ENCODE measurements at regions not wholly inside any gene's neighbourhood (a gene's known extent, or its start where the extent isn't known, plus 50 kb on each side); places are given as distances from the start of the nearest gene placed in this dataset.

DNA sequence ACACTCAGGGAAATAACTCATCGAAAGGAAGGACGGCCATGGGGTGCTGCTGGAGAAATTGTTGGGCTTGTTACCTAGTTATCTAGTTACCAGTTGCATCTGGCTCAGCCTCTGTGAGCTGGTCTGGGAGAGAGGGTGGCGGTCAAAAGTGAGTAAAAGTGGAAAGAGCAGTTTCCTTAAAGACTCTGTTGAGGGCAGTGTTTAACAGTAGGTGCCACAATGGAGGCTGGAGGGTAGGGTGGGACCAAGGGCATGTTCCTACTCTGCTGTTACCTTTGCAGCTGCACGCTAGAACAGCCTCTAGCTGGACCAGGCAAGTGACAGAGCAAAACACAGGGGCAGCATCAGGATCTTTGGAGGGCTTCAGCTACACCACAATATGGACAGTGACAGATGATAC is 228.8 kb upstream of the STARD13 start:
- ChIA-PET POLR2A (no interaction called here), CTCF (no interaction called here)
- DNase-seq (no peak), ATAC-seq (replicated peaks in 1 of 4) (no peak)
- Histone ChIP-seq H3K27ac (ENCODE audit: low read length) (no peak overlapping the region), H3K36me3 (ENCODE audit: control insufficient read depth in 2 of 2, extremely low read depth in 1 of 2, insufficient read depth in 1 of 2, low read length in 1 of 2) (no peaks in the 10 kb centered on the region), H3K4me1 (ENCODE audit: control insufficient read depth in 1 of 2, extremely low read depth in 1 of 2, insufficient read depth in 2 of 2, low read length in 2 of 2) (no peaks in the 10 kb centered on the region), H3K27me3 (replicated peaks in 1 of 2; ENCODE audit: control insufficient read depth in 2 of 2, extremely low read depth in 1 of 2, insufficient read depth in 2 of 2, low read length in 1 of 2) (peaks cover 0 to 4% of the 10 kb centered on the region in 2 experiments), H3K9me3 (no peaks in the 10 kb centered on the region), H3K4me3 (ENCODE audit: control insufficient read depth in 1 of 2, extremely low read depth in 1 of 2, low read length in 1 of 2) (no peak overlapping the region)
- WGBS (ENCODE audit: insufficient coverage): 86% methylated on average over 3 of the region's 4 CpGs
- H3K9me3 Mint-ChIP-seq: no peaks in the 10 kb centered on the region
- H3K27ac Mint-ChIP-seq: no peak overlapping the region
- H3K4me1 Mint-ChIP-seq: no peaks in the 10 kb centered on the region
- H3K27me3 Mint-ChIP-seq: peaks cover 5 to 7% of the 10 kb centered on the region in 2 donors
- H3K36me3 Mint-ChIP-seq: no peaks in the 10 kb centered on the region
- no peak overlapping the region for H3K4me3 Mint-ChIP-seq

DNA sequence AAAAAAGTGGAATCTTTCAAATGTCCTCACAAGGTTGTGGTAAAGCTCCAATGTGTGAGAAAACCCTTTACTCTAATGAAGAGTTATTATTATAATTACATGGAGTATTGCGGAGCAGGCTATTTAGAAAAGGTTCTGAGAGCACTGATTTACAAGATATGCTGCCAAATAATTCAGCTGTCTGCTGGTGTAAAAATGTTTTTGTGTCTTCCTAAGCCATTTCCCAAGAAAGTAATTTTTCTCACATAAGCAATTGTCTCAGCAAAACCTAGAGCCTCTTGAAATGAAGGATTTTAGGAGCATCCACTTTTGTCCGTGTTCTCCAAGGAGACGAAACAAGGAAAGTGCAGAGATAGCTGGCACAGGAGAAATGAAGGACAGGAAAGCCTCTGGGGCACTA is 229.6 kb upstream of the STARD13 start:
- Histone ChIP-seq H3K27ac (ENCODE audit: low read length) (no peak overlapping the region), H3K4me3 (ENCODE audit: control insufficient read depth in 1 of 2, extremely low read depth in 1 of 2, low read length in 1 of 2) (no peak overlapping the region), H3K36me3 (ENCODE audit: control insufficient read depth in 2 of 2, extremely low read depth in 1 of 2, insufficient read depth in 1 of 2, low read length in 1 of 2) (no peaks in the 10 kb centered on the region), H3K9me3 (no peaks in the 10 kb centered on the region), H3K27me3 (replicated peaks in 1 of 2; ENCODE audit: control insufficient read depth in 2 of 2, extremely low read depth in 1 of 2, insufficient read depth in 2 of 2, low read length in 1 of 2) (peaks cover 0 to 4% of the 10 kb centered on the region in 2 experiments), H3K4me1 (ENCODE audit: control insufficient read depth in 1 of 2, extremely low read depth in 1 of 2, insufficient read depth in 2 of 2, low read length in 2 of 2) (no peaks in the 10 kb centered on the region)
- H3K4me3 Mint-ChIP-seq: no peak overlapping the region
- ChIA-PET POLR2A (no interaction called here), CTCF (no interaction called here)
- WGBS (ENCODE audit: insufficient coverage): no CpG with 5 or more reads among the region's 3 CpGs
- no peak overlapping the region for H3K27ac Mint-ChIP-seq
- peaks cover under 1 to 5% of the 10 kb centered on the region in 2 donors for H3K27me3 Mint-ChIP-seq
- no peak for DNase-seq
- ATAC-seq (replicated peaks in 1 of 4): no peak
- no peaks in the 10 kb centered on the region for H3K36me3 Mint-ChIP-seq
- no peaks in the 10 kb centered on the region for H3K9me3 Mint-ChIP-seq
- H3K4me1 Mint-ChIP-seq: no peaks in the 10 kb centered on the region

DNA sequence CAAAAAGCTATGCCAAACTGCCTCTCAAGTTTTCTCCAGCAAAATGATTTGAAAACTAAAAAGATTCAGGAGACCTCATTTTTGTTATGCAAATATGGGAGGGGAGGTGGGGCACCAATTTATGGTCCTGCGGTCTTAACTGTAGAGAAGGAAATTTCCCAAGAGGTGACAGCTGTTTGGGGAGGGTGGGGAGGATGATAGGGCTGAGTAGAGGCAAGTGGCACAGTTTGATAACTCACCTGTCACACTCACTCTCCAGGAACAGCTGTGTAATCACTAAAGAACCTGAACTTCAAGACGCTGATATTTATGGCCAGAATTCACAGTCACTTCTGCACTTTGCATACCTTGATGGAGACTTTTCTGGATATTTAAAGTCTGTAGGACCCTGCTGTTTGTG is 232.9 kb upstream of the STARD13 start:
- ATAC-seq (replicated peaks in 1 of 4): no peak
- Mint-ChIP-seq H3K4me1 (no peaks in the 10 kb centered on the region), H3K36me3 (no peaks in the 10 kb centered on the region), H3K27me3 (no peaks in the 10 kb centered on the region), H3K27ac (no peak overlapping the region), H3K9me3 (no peaks in the 10 kb centered on the region), H3K4me3 (no peak overlapping the region)
- WGBS (ENCODE audit: insufficient coverage): no CpG with 5 or more reads among the region's 2 CpGs
- no peak overlapping the region for H3K4me3 ChIP-seq (ENCODE audit: control insufficient read depth in 1 of 2, extremely low read depth in 1 of 2, low read length in 1 of 2)
- no peaks in the 10 kb centered on the region for H3K36me3 ChIP-seq (ENCODE audit: control insufficient read depth in 2 of 2, extremely low read depth in 1 of 2, insufficient read depth in 1 of 2, low read length in 1 of 2)
- H3K9me3 ChIP-seq: no peaks in the 10 kb centered on the region
- H3K4me1 ChIP-seq (ENCODE audit: control insufficient read depth in 1 of 2, extremely low read depth in 1 of 2, insufficient read depth in 2 of 2, low read length in 2 of 2): no peaks in the 10 kb centered on the region
- peaks cover 0 to 4% of the 10 kb centered on the region in 2 experiments for H3K27me3 ChIP-seq (replicated peaks in 1 of 2; ENCODE audit: control insufficient read depth in 2 of 2, extremely low read depth in 1 of 2, insufficient read depth in 2 of 2, low read length in 1 of 2)
- POLR2A ChIA-PET: no interaction called here
- no peak for DNase-seq
- no peak overlapping the region for H3K27ac ChIP-seq (ENCODE audit: low read length)
- CTCF ChIA-PET: no interaction called here

DNA sequence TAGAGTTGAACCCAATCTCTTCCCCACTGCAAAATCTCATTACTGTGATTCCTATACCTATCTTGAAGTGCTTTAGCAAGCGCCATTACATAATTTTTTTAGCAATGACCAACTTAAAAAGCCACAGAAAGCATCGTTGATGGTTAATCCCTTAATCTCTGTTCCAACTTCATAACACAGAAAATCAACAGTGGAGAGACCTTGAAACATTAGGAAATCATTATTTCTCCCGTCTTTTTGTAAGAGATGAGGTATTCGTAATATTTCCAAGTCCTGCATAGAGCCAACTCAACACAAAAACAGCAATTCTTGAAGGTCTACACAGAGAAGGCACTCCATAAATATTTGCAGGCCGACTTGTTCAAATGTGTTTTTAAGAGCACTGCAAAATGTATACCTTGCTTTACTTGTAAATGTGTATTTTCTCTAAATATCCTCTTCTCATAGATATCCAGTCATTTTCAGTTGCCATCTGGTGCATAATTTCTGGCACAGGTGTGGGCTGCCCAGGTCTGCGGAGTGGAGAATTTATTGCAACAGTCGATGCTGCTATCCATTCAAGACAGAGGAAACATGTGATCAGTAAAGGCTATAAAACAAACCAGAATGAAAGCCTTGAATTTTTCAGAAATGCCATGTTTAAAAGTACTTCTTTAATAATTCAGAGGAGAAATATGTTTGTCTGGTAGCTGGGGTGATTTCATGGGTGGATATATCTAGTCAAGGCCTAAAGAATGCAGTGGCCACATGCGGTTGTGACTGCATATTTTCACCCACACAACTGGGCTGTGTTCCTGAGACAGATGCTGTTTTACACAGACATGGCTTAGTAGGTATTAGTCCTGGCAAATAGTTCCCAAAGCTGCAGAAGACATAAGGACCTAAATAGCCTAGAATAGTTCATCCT is 234.3 kb upstream of the STARD13 start:
- no peak for DNase-seq
- no peaks in the 10 kb centered on the region for H3K9me3 ChIP-seq
- H3K36me3 ChIP-seq (ENCODE audit: control insufficient read depth in 2 of 2, extremely low read depth in 1 of 2, insufficient read depth in 1 of 2, low read length in 1 of 2): no peaks in the 10 kb centered on the region
- no peak overlapping the region for H3K4me3 ChIP-seq (ENCODE audit: control insufficient read depth in 1 of 2, extremely low read depth in 1 of 2, low read length in 1 of 2)
- no peak overlapping the region for H3K27ac Mint-ChIP-seq
- H3K4me1 Mint-ChIP-seq: no peaks in the 10 kb centered on the region
- H3K4me1 ChIP-seq (ENCODE audit: control insufficient read depth in 1 of 2, extremely low read depth in 1 of 2, insufficient read depth in 2 of 2, low read length in 2 of 2): no peaks in the 10 kb centered on the region
- H3K27ac ChIP-seq (ENCODE audit: low read length): no peak overlapping the region
- no peaks in the 10 kb centered on the region for H3K27me3 ChIP-seq (replicated peaks in 1 of 2; ENCODE audit: control insufficient read depth in 2 of 2, extremely low read depth in 1 of 2, insufficient read depth in 2 of 2, low read length in 1 of 2)
- WGBS (ENCODE audit: insufficient coverage): 64% methylated on average over 3 of the region's 8 CpGs
- H3K36me3 Mint-ChIP-seq: no peaks in the 10 kb centered on the region
- no peaks in the 10 kb centered on the region for H3K9me3 Mint-ChIP-seq
- CTCF ChIA-PET: no interaction called here
- no peak for ATAC-seq (replicated peaks in 1 of 4)
- H3K4me3 Mint-ChIP-seq: no peak overlapping the region
- POLR2A ChIA-PET: no interaction called here
- no peaks in the 10 kb centered on the region for H3K27me3 Mint-ChIP-seq

DNA sequence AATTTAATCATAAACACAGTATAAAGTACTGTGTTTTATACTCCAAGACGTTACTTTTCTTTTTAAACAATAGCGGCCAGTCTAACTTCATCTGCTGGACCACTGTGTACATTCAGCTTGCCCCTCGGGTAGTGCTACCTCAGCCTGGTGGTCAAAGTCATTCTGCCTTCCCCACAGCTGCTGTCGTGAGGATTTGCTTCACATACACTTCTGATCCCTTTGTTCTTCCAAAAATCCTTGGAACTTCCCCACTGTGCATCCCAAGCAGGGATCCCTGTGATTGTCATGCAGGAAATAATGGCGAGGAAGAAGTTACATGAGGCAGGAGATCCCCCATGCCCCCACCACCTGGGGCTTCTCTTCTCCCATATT is 234.9 kb upstream of the STARD13 start:
- CTCF ChIA-PET: no interaction called here
- WGBS (ENCODE audit: insufficient coverage): 91% methylated on average over 5 of the region's 5 CpGs
- Mint-ChIP-seq H3K4me3 (no peak overlapping the region), H3K9me3 (no peaks in the 10 kb centered on the region), H3K4me1 (no peaks in the 10 kb centered on the region), H3K36me3 (no peaks in the 10 kb centered on the region), H3K27ac (no peak overlapping the region), H3K27me3 (no peaks in the 10 kb centered on the region)
- ATAC-seq (replicated peaks in 1 of 4) (no peak), DNase-seq (no peak)
- Histone ChIP-seq H3K4me1 (ENCODE audit: control insufficient read depth in 1 of 2, extremely low read depth in 1 of 2, insufficient read depth in 2 of 2, low read length in 2 of 2) (no peaks in the 10 kb centered on the region), H3K4me3 (ENCODE audit: control insufficient read depth in 1 of 2, extremely low read depth in 1 of 2, low read length in 1 of 2) (no peak overlapping the region), H3K27ac (ENCODE audit: low read length) (no peak overlapping the region), H3K36me3 (ENCODE audit: control insufficient read depth in 2 of 2, extremely low read depth in 1 of 2, insufficient read depth in 1 of 2, low read length in 1 of 2) (no peaks in the 10 kb centered on the region), H3K27me3 (replicated peaks in 1 of 2; ENCODE audit: control insufficient read depth in 2 of 2, extremely low read depth in 1 of 2, insufficient read depth in 2 of 2, low read length in 1 of 2) (no peaks in the 10 kb centered on the region), H3K9me3 (no peaks in the 10 kb centered on the region)
- POLR2A ChIA-PET: no interaction called here

DNA sequence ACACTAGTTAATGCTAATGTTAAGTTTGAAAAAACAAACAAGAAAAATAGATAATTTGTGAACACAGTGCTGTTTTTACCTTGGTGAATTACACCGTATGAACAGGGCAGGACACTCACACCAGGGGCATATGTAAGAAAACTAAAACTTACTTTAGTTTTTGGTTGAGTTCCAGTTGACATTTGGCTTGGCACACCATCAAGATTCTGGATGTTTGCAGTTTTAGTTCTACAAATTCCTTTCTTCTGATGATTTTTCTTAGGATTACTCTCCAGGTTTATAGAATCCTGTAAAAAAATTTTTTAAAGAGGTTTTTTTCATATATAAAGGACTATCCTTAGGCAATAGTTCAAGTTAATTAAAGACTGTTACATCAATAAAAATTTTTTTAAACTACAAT is 238.5 kb upstream of the STARD13 start:
- ATAC-seq (replicated peaks in 1 of 4) (no peak), DNase-seq (no peak)
- Mint-ChIP-seq H3K4me1 (peaks cover 8% of the 10 kb centered on the region in 3 donors), H3K4me3 (no peak overlapping the region), H3K27ac (no peak overlapping the region), H3K27me3 (peaks cover 2 to 5% of the 10 kb centered on the region in 2 donors), H3K9me3 (no peaks in the 10 kb centered on the region), H3K36me3 (no peaks in the 10 kb centered on the region)
- Histone ChIP-seq H3K36me3 (ENCODE audit: control insufficient read depth in 2 of 2, extremely low read depth in 1 of 2, insufficient read depth in 1 of 2, low read length in 1 of 2) (no peaks in the 10 kb centered on the region), H3K27me3 (replicated peaks in 1 of 2; ENCODE audit: control insufficient read depth in 2 of 2, extremely low read depth in 1 of 2, insufficient read depth in 2 of 2, low read length in 1 of 2) (no peaks in the 10 kb centered on the region), H3K9me3 (no peaks in the 10 kb centered on the region), H3K27ac (ENCODE audit: low read length) (no peak overlapping the region), H3K4me3 (ENCODE audit: control insufficient read depth in 1 of 2, extremely low read depth in 1 of 2, low read length in 1 of 2) (no peak overlapping the region), H3K4me1 (ENCODE audit: control insufficient read depth in 1 of 2, extremely low read depth in 1 of 2, insufficient read depth in 2 of 2, low read length in 2 of 2) (no peaks in the 10 kb centered on the region)
- WGBS (ENCODE audit: insufficient coverage): no CpG with 5 or more reads among the region's 1 CpG
- CTCF ChIA-PET: no interaction called here
- POLR2A ChIA-PET: interaction anchor here in 1 of 2 donors (0.6 kb wide), 1 partner anchor 855 kb away, joined by 3 read pairs; no protein-coding TSS in a partner anchor

All from T-cell (primary cell).